MCF 10A (cell line): ENCODE measurements at regions not wholly inside any gene's neighbourhood (a gene's known extent, or its start where the extent isn't known, plus 50 kb on each side); places are given as distances from the start of the nearest gene placed in this dataset.

Source experiments
- BruUV-seq: library from RNA; stranded (reverse); fragments of 400-500 nt; replicated peaks from 2 replicates; lab custom pipeline; 2021; lab: Mats Ljungman, UMichigan
- CTCF ChIA-PET: fragments of 300-600 bp; sonication (Branson Sonifier 250); formaldehyde crosslinking; extraction: SDS; loops from one replicate; lab custom pipeline; 2021; ENCODE audit warnings: antibody characterized with exemption, inconsistent platforms; lab: Yijun Ruan, JAX
- POLR2A ChIA-PET: fragments of 300-600, 350-650 bp; sonication (Branson Sonifier 250); formaldehyde crosslinking; extraction: SDS; loops from one replicate; lab custom pipeline; 2020; ENCODE audit warnings: antibody characterized with exemption, inconsistent platforms; lab: Yijun Ruan, JAX
- DNase-seq: peaks from one replicate; pipeline ENCODE4 v3.0.0-alpha.2; 2018; ENCODE audit not compliant: unreplicated experiment
- H3K27ac Mint-ChIP-seq: one replicate; pipeline ENCODE4 v1.8.0; 2022; ENCODE audit warnings: mild to moderate bottlenecking, low read depth, mixed read lengths; ENCODE audit not compliant: unreplicated experiment
- H3K27me3 Mint-ChIP-seq: one replicate; pipeline ENCODE4 v1.8.0; 2022; ENCODE audit warnings: mixed read lengths; ENCODE audit not compliant: insufficient read depth, unreplicated experiment
- H3K36me3 Mint-ChIP-seq: one replicate; pipeline ENCODE4 v1.8.0; 2022; ENCODE audit warnings: mild to moderate bottlenecking, moderate library complexity, mixed read lengths; ENCODE audit not compliant: insufficient read depth, unreplicated experiment
- H3K4me1 Mint-ChIP-seq: one replicate; pipeline ENCODE4 v1.8.0; 2022; ENCODE audit warnings: mixed read lengths; ENCODE audit not compliant: insufficient read depth, unreplicated experiment
- H3K4me3 Mint-ChIP-seq: one replicate; pipeline ENCODE4 v1.8.0; 2022; ENCODE audit warnings: mild to moderate bottlenecking, moderate library complexity, mixed read lengths; ENCODE audit not compliant: unreplicated experiment
- H3K9me3 Mint-ChIP-seq: one replicate; pipeline ENCODE4 v1.8.0; 2022; ENCODE audit warnings: mixed read lengths; ENCODE audit not compliant: unreplicated experiment
- CTCF ChIP-seq: fragments of 200-600 bp; IDR thresholded peaks from one replicate; pipeline ENCODE4 v1.8.0; 2022; ENCODE audit warnings: antibody characterized with exemption, mild to moderate bottlenecking; ENCODE audit not compliant: unreplicated experiment
- intact Hi-C: fragments of 100-400 bp; cut with micrococcal nuclease; formaldehyde crosslinking; loops from 2 replicates; pipeline ENCODE4 v1.14.1; 2022

GRCh38 chr3:95167748-95168147, 1104.9 kb downstream of the NSUN3 start:
- no peak for DNase-seq
- CTCF ChIA-PET, result no interaction called here
- Mint-ChIP-seq H3K4me3 (no peak overlapping the region), H3K36me3 (no peaks in the 10 kb centered on the region), H3K9me3 (no peaks in the 10 kb centered on the region), H3K27me3 (peaks cover 51% of the 10 kb centered on the region), H3K27ac (no peak overlapping the region), H3K4me1 (no peaks in the 10 kb centered on the region)
- no TSS peak for BruUV-seq
- no peak for TF ChIP-seq CTCF
- intact Hi-C loops, result no loop called here
- POLR2A ChIA-PET, result no interaction called here

GRCh38 chr3:95168526-95168925, 1105.7 kb downstream of the NSUN3 start:
- TF ChIP-seq CTCF, result no peak
- CTCF ChIA-PET, result no interaction called here
- BruUV-seq, result no TSS peak
- H3K9me3 Mint-ChIP-seq, result no peaks in the 10 kb centered on the region
- H3K36me3 Mint-ChIP-seq, result no peaks in the 10 kb centered on the region
- DNase-seq, result no peak
- intact Hi-C loops, result no loop called here
- no peak overlapping the region for H3K27ac Mint-ChIP-seq
- peaks cover 48% of the 10 kb centered on the region for H3K27me3 Mint-ChIP-seq
- POLR2A ChIA-PET, result no interaction called here
- no peaks in the 10 kb centered on the region for H3K4me1 Mint-ChIP-seq
- H3K4me3 Mint-ChIP-seq, result no peak overlapping the region

- Mint-ChIP-seq H3K4me3 (no peak overlapping the region), H3K4me1 (no peaks in the 10 kb centered on the region), H3K27me3 (peaks cover 56% of the 10 kb centered on the region), H3K9me3 (no peaks in the 10 kb centered on the region), H3K36me3 (no peaks in the 10 kb centered on the region), H3K27ac (no peak overlapping the region)
- BruUV-seq, result no TSS peak
- POLR2A ChIA-PET, result interaction anchor here (0.6 kb wide), 1 partner anchor 76 kb away, joined by 3 read pairs; no protein-coding TSS in a partner anchor
- no peak for DNase-seq
- CTCF ChIA-PET, result interaction anchor here (0.6 to 1.1 kb wide), 3 partner anchors 28 to 482 kb away, joined by 4 to 5 read pairs (median 5); no protein-coding TSS in a partner anchor
- no peak for TF ChIP-seq CTCF
- intact Hi-C loops, result no loop called here
Measured at GRCh38 chr3:95172164-95172943, 1109.5 kb downstream of the NSUN3 start.

- BruUV-seq, result no TSS peak
- no peak overlapping the region for H3K27ac Mint-ChIP-seq
- ChIA-PET CTCF (no interaction called here), POLR2A (no interaction called here)
- H3K4me3 Mint-ChIP-seq, result no peak overlapping the region
- TF ChIP-seq CTCF, result no peak
- H3K4me1 Mint-ChIP-seq, result no peaks in the 10 kb centered on the region
- DNase-seq, result no peak
- H3K27me3 Mint-ChIP-seq, result peaks cover 83% of the 10 kb centered on the region
- intact Hi-C loops, result no loop called here
- no peaks in the 10 kb centered on the region for H3K36me3 Mint-ChIP-seq
- H3K9me3 Mint-ChIP-seq, result no peaks in the 10 kb centered on the region
Measured at GRCh38 chr3:95177096-95177495, 1114.2 kb downstream of the NSUN3 start.
